ENCODE measurements at regions not wholly inside any gene's neighbourhood (a gene's known extent, or its start where the extent isn't known, plus 50 kb on each side); places are given as distances from the start of the nearest gene placed in this dataset.
A peak's percentile ranks its signal among the peaks of the same experiment; 100 is the strongest.

- DNase-seq (ENCODE audit: insufficient read length) (no peak), FAIRE-seq (no peak)
- TF ChIP-seq POLR2AphosphoS5 (IDR thresholded peaks at IDR 0.05; ENCODE audit: low read depth, low read length) = no peak
- TF ChIP-seq POLR2A (IDR thresholded peaks at IDR 0.05; ENCODE audit: low read depth, low read length) = no peak
- no peak for TF ChIP-seq TAF1 (IDR thresholded peaks at IDR 0.05; ENCODE audit: borderline replicate concordance, low read depth, low read length)
These were observed 102.5 kb upstream of the COL6A5 start for GRCh38 chr3:130242850-130243569.

GRCh38 chr3:130243808-130244207, 101.7 kb upstream of the COL6A5 start:
- TF ChIP-seq POLR2AphosphoS5 (IDR thresholded peaks at IDR 0.05; ENCODE audit: low read depth, low read length) (no peak), TAF1 (IDR thresholded peaks at IDR 0.05; ENCODE audit: borderline replicate concordance, low read depth, low read length) (no peak), POLR2A (IDR thresholded peaks at IDR 0.05; ENCODE audit: low read depth, low read length) (no peak)
- FAIRE-seq = no peak
- DNase-seq (ENCODE audit: insufficient read length) = no peak

GRCh38 chr3:130250982-130251381, 94.5 kb upstream of the COL6A5 start:
- TF ChIP-seq POLR2AphosphoS5 (IDR thresholded peaks at IDR 0.05; ENCODE audit: low read depth, low read length) = no peak
- TF ChIP-seq TAF1 (IDR thresholded peaks at IDR 0.05; ENCODE audit: borderline replicate concordance, low read depth, low read length) = no peak
- TF ChIP-seq POLR2A (IDR thresholded peaks at IDR 0.05; ENCODE audit: low read depth, low read length) = no peak
- DNase-seq (ENCODE audit: insufficient read length) (no peak), FAIRE-seq (no peak)

GRCh38 chr3:130255442-130255841, 90.0 kb upstream of the COL6A5 start:
- no peak for TF ChIP-seq TAF1 (IDR thresholded peaks at IDR 0.05; ENCODE audit: borderline replicate concordance, low read depth, low read length)
- TF ChIP-seq POLR2AphosphoS5 (IDR thresholded peaks at IDR 0.05; ENCODE audit: low read depth, low read length) = no peak
- no peak for TF ChIP-seq POLR2A (IDR thresholded peaks at IDR 0.05; ENCODE audit: low read depth, low read length)
- DNase-seq (ENCODE audit: insufficient read length) (no peak), FAIRE-seq (no peak)

- DNase-seq (ENCODE audit: insufficient read length) (no peak), FAIRE-seq (no peak)
- no peak for TF ChIP-seq TAF1 (IDR thresholded peaks at IDR 0.05; ENCODE audit: borderline replicate concordance, low read depth, low read length)
- TF ChIP-seq POLR2AphosphoS5 (IDR thresholded peaks at IDR 0.05; ENCODE audit: low read depth, low read length) = no peak
- TF ChIP-seq POLR2A (IDR thresholded peaks at IDR 0.05; ENCODE audit: low read depth, low read length) = no peak
These were observed 88.6 kb upstream of the COL6A5 start for GRCh38 chr3:130256821-130257340.

GRCh38 chr3:130258532-130258952, 86.9 kb upstream of the COL6A5 start:
- no peak for DNase-seq (ENCODE audit: insufficient read length)
- no peak for FAIRE-seq
- no peak for TF ChIP-seq TAF1 (IDR thresholded peaks at IDR 0.05; ENCODE audit: borderline replicate concordance, low read depth, low read length)
- no peak for TF ChIP-seq POLR2A (IDR thresholded peaks at IDR 0.05; ENCODE audit: low read depth, low read length)
- TF ChIP-seq POLR2AphosphoS5 (IDR thresholded peaks at IDR 0.05; ENCODE audit: low read depth, low read length) = no peak

- TF ChIP-seq POLR2AphosphoS5 (IDR thresholded peaks at IDR 0.05; ENCODE audit: low read depth, low read length) (no peak), TAF1 (IDR thresholded peaks at IDR 0.05; ENCODE audit: borderline replicate concordance, low read depth, low read length) (no peak), POLR2A (IDR thresholded peaks at IDR 0.05; ENCODE audit: low read depth, low read length) (no peak)
- FAIRE-seq (no peak), DNase-seq (ENCODE audit: insufficient read length) (no peak)
These were observed 86.2 kb upstream of the COL6A5 start for GRCh38 chr3:130259166-130259874.

- DNase-seq (ENCODE audit: insufficient read length) (no peak), FAIRE-seq (no peak)
- TF ChIP-seq POLR2A (IDR thresholded peaks at IDR 0.05; ENCODE audit: low read depth, low read length) = no peak
- no peak for TF ChIP-seq POLR2AphosphoS5 (IDR thresholded peaks at IDR 0.05; ENCODE audit: low read depth, low read length)
- no peak for TF ChIP-seq TAF1 (IDR thresholded peaks at IDR 0.05; ENCODE audit: borderline replicate concordance, low read depth, low read length)
These were observed 84.6 kb upstream of the COL6A5 start for GRCh38 chr3:130260918-130261317.

- TF ChIP-seq POLR2AphosphoS5 (IDR thresholded peaks at IDR 0.05; ENCODE audit: low read depth, low read length) (no peak), POLR2A (IDR thresholded peaks at IDR 0.05; ENCODE audit: low read depth, low read length) (no peak), TAF1 (IDR thresholded peaks at IDR 0.05; ENCODE audit: borderline replicate concordance, low read depth, low read length) (no peak)
- no peak for FAIRE-seq
These were observed 81.8 kb upstream of the COL6A5 start for GRCh38 chr3:130263708-130264107.

GRCh38 chr3:130266817-130267216, 78.7 kb upstream of the COL6A5 start:
- FAIRE-seq (no peak), DNase-seq (ENCODE audit: insufficient read length) (no peak)
- no peak for TF ChIP-seq POLR2AphosphoS5 (IDR thresholded peaks at IDR 0.05; ENCODE audit: low read depth, low read length)
- TF ChIP-seq POLR2A (IDR thresholded peaks at IDR 0.05; ENCODE audit: low read depth, low read length) = no peak
- TF ChIP-seq TAF1 (IDR thresholded peaks at IDR 0.05; ENCODE audit: borderline replicate concordance, low read depth, low read length) = no peak

More at GRCh38 chr3:130263708-130264107, 81.8 kb upstream of the COL6A5 start:
- no peak for DNase-seq (ENCODE audit: insufficient read length)

- FAIRE-seq = peak; percentile 76
- TF ChIP-seq TAF1 (IDR thresholded peaks at IDR 0.05; ENCODE audit: borderline replicate concordance, low read depth, low read length) (no peak), POLR2A (IDR thresholded peaks at IDR 0.05; ENCODE audit: low read depth, low read length) (no peak), POLR2AphosphoS5 (IDR thresholded peaks at IDR 0.05; ENCODE audit: low read depth, low read length) (no peak)
These were observed 69.2 kb upstream of the COL6A5 start for GRCh38 chr3:130276203-130276803.

More at GRCh38 chr3:130276203-130276803, 69.2 kb upstream of the COL6A5 start:
- peak; percentile 16 for DNase-seq (ENCODE audit: insufficient read length)

All from GM12892 (cell line).